Smooth muscle cell (in vitro differentiated cells): ENCODE measurements at regions not wholly inside any gene's neighbourhood (a gene's known extent, or its start where the extent isn't known, plus 50 kb on each side); places are given as distances from the start of the nearest gene placed in this dataset.

ENCODE experiments used
- DNase-seq: peaks from one replicate; lab custom pipeline; 2025; ENCODE audit not compliant: unreplicated experiment; lab: John Stamatoyannopoulos, UW
- H2AFZ ChIP-seq: fragments of 200-600 bp; sonication (generic); 2 replicates; pipeline ENCODE4 v1.6.0; 2016; ENCODE audit warnings: antibody characterized with exemption, low read depth, mild to moderate bottlenecking
- H3F3A ChIP-seq: fragments of 200-600 bp; sonication (generic); 2 replicates; pipeline ENCODE4 v1.6.0; 2017; ENCODE audit warnings: antibody characterized with exemption, low read depth
- H3K27ac ChIP-seq: fragments of 200-600 bp; sonication (generic); 2 replicates; pipeline ENCODE4 v1.5.1; 2016; ENCODE audit warnings: low read depth, mild to moderate bottlenecking
- H3K27me3 ChIP-seq: fragments of 200-600 bp; sonication (generic); 2 replicates; pipeline ENCODE4 v1.6.1; 2016; ENCODE audit warnings: low read depth, mild to moderate bottlenecking
- H3K36me3 ChIP-seq: fragments of 200-600 bp; sonication (generic); 2 replicates; pipeline ENCODE4 v1.5.1; 2016; ENCODE audit warnings: low read depth
- H3K4me1 ChIP-seq: fragments of 200-600 bp; sonication (generic); 2 replicates; pipeline ENCODE4 v1.5.1; 2016; ENCODE audit warnings: low read depth
- H3K4me2 ChIP-seq: fragments of 200-600 bp; sonication (generic); 2 replicates; pipeline ENCODE4 v1.6.0; 2016; ENCODE audit warnings: mild to moderate bottlenecking
- H3K4me3 ChIP-seq: fragments of 200-600 bp; sonication (generic); 2 replicates; pipeline ENCODE4 v1.5.1; 2016; ENCODE audit warnings: mild to moderate bottlenecking
- H3K79me2 ChIP-seq: fragments of 200-600 bp; sonication (generic); 2 replicates; pipeline ENCODE4 v1.6.0; 2016; ENCODE audit warnings: low read depth, mild to moderate bottlenecking
- H3K9ac ChIP-seq: fragments of 200-600 bp; sonication (generic); 2 replicates; pipeline ENCODE4 v1.6.0; 2016; ENCODE audit warnings: low read depth
- H3K9me3 ChIP-seq: fragments of 200-600 bp; sonication (generic); replicated peaks from 2 replicates; pipeline ENCODE4 v1.5.1; 2016; ENCODE audit warnings: low read depth
- H4K20me1 ChIP-seq: fragments of 200-600 bp; sonication (generic); 2 replicates; pipeline ENCODE4 v1.6.0; 2016; ENCODE audit warnings: low read depth
- CTCF ChIP-seq: fragments of 200-600 bp; sonication (generic); IDR thresholded peaks from 2 replicates; pipeline ENCODE4 v1.5.1; 2017; ENCODE audit warnings: borderline replicate concordance, mild to moderate bottlenecking, antibody characterized with exemption; ENCODE audit not compliant: insufficient read depth, poor library complexity, severe bottlenecking
- WGBS: methylation state at CpG from one replicate; pipeline ENCODE4 v1.1.7; 2016; ENCODE audit warnings: low lambda C conversion rate; 5-methylcytosine and 5-hydroxymethylcytosine counted together

- H3K27ac ChIP-seq = no peak overlapping the region
- no peaks in the 10 kb centered on the region for H3K27me3 ChIP-seq
- peaks cover 9% of the 10 kb centered on the region for H3K4me1 ChIP-seq
- peaks cover 13% of the 10 kb centered on the region for H3F3A ChIP-seq
- H3K79me2 ChIP-seq = no peaks in the 10 kb centered on the region
- DNase-seq = no peak
- no peaks in the 10 kb centered on the region for H3K9me3 ChIP-seq
- 88% methylated on average over 1 of the region's 1 CpG for WGBS
- H3K4me3 ChIP-seq = no peak overlapping the region
- no peaks in the 10 kb centered on the region for H4K20me1 ChIP-seq
- H3K9ac ChIP-seq = no peak overlapping the region
- H2AFZ ChIP-seq = no peak overlapping the region
- H3K4me2 ChIP-seq = no peak overlapping the region
- no peak for TF ChIP-seq CTCF
- no peaks in the 10 kb centered on the region for H3K36me3 ChIP-seq
Measured at GRCh38 chr12:33593753-33594152, 154.1 kb upstream of the SYT10 start.

GRCh38 chr12:33596061-33596460 lies 156.4 kb upstream of the SYT10 start:
- no peak for DNase-seq
- H3K27ac ChIP-seq = no peak overlapping the region
- H4K20me1 ChIP-seq = no peaks in the 10 kb centered on the region
- H3F3A ChIP-seq = peaks cover 13% of the 10 kb centered on the region
- no peaks in the 10 kb centered on the region for H3K27me3 ChIP-seq
- 13% methylated on average over 1 of the region's 1 CpG for WGBS
- no peak for TF ChIP-seq CTCF
- no peaks in the 10 kb centered on the region for H3K9me3 ChIP-seq
- peak overlapping the region; percentile 55 for H3K4me2 ChIP-seq
- peaks cover 4% of the 10 kb centered on the region for H3K4me1 ChIP-seq
- H3K79me2 ChIP-seq = no peaks in the 10 kb centered on the region
- no peak overlapping the region for H3K4me3 ChIP-seq
- no peaks in the 10 kb centered on the region for H3K36me3 ChIP-seq
- H2AFZ ChIP-seq = no peak overlapping the region
- H3K9ac ChIP-seq = no peak overlapping the region

GRCh38 chr12:33596814-33597213 lies 157.2 kb upstream of the SYT10 start:
- H3K4me2 ChIP-seq = peak overlapping the region; percentile 55
- H3K9ac ChIP-seq = no peak overlapping the region
- no peaks in the 10 kb centered on the region for H3K36me3 ChIP-seq
- no peak overlapping the region for H2AFZ ChIP-seq
- TF ChIP-seq CTCF = no peak
- H4K20me1 ChIP-seq = no peaks in the 10 kb centered on the region
- no peaks in the 10 kb centered on the region for H3K27me3 ChIP-seq
- no peaks in the 10 kb centered on the region for H3K9me3 ChIP-seq
- 42% methylated on average over 5 of the region's 5 CpGs for WGBS
- no peak overlapping the region for H3K4me3 ChIP-seq
- H3K27ac ChIP-seq = no peak overlapping the region
- H3K4me1 ChIP-seq = peaks cover 4% of the 10 kb centered on the region
- no peaks in the 10 kb centered on the region for H3K79me2 ChIP-seq
- no peak for DNase-seq
- peaks cover 13% of the 10 kb centered on the region for H3F3A ChIP-seq

GRCh38 chr12:33602515-33602914 lies 162.9 kb upstream of the SYT10 start:
- no peaks in the 10 kb centered on the region for H3K79me2 ChIP-seq
- H3K4me3 ChIP-seq = no peak overlapping the region
- H2AFZ ChIP-seq = no peak overlapping the region
- TF ChIP-seq CTCF = no peak
- WGBS = 62% methylated on average over 1 of the region's 1 CpG
- no peak for DNase-seq
- H3K9me3 ChIP-seq = no peaks in the 10 kb centered on the region
- H3K9ac ChIP-seq = no peak overlapping the region
- no peak overlapping the region for H3K27ac ChIP-seq
- no peaks in the 10 kb centered on the region for H4K20me1 ChIP-seq
- H3K36me3 ChIP-seq = no peaks in the 10 kb centered on the region
- H3F3A ChIP-seq = no peaks in the 10 kb centered on the region
- no peaks in the 10 kb centered on the region for H3K4me1 ChIP-seq
- H3K4me2 ChIP-seq = no peak overlapping the region
- no peaks in the 10 kb centered on the region for H3K27me3 ChIP-seq
